Body of pancreas (tissue), 4 donors: ENCODE measurements at regions not wholly inside any gene's neighbourhood (a gene's known extent, or its start where the extent isn't known, plus 50 kb on each side); places are given as distances from the start of the nearest gene placed in this dataset.

Experiments used
- ATAC-seq: fragments of 150-250 bp; one replicate; pipeline ENCODE4 v1.9.1; 2016
- DNase-seq, 4 donors: peaks; one replicate each; pipeline ENCODE4 v3.0.0-alpha.2; 2019
- H3K27ac ChIP-seq, 4 donors: fragments of 200-600 bp; sonication (generic); 1 replicate in 3 of 4; 2 replicates in 1 of 4; pipeline versions ENCODE4 v1.5.1 to v1.6.1; 2016 to 2019; ENCODE audit warnings: mild to moderate bottlenecking in 1 of 4, mixed read lengths in 1 of 4, moderate library complexity in 1 of 4
- H3K27me3 ChIP-seq, 2 donors: fragments of 200-600 bp; sonication (generic); one replicate each; pipeline ENCODE4 v1.6.0; 2016; ENCODE audit warnings: mild to moderate bottlenecking in 1 of 2
- H3K36me3 ChIP-seq, 2 donors: fragments of 200-600 bp; sonication (generic); replicated peaks in 1 of 2; 2 replicates each; pipeline ENCODE4 v1.5.1; 2016; ENCODE audit warnings: low read depth in 2 of 2; ENCODE audit not compliant: insufficient read depth in 1 of 2
- H3K4me1 ChIP-seq: fragments of 200-600 bp; sonication (generic); one replicate; pipeline ENCODE4 v1.6.0; 2016
- H3K4me3 ChIP-seq, 2 donors: fragments of 200-600 bp; sonication (generic); 1 replicate in 1 of 2; 2 replicates in 1 of 2; pipeline ENCODE4 v1.5.1; 2016 to 2019
- H3K9me3 ChIP-seq, 3 donors: fragments of 200-600 bp; sonication (generic); 1 replicate in 2 of 3; 2 replicates in 1 of 3; pipeline ENCODE4 v1.5.1; 2016
- POLR2A ChIP-seq, 3 donors: fragments of 450-650 bp; IDR thresholded peaks; one replicate each; pipeline ENCODE4 v1.6.1; 2016; ENCODE audit warnings: antibody characterized with exemption in 3 of 3, mild to moderate bottlenecking in 2 of 3
- WGBS, 2 donors: methylation state at CpG; one replicate each; pipeline ENCODE4 v1.1.5; 2017; 5-methylcytosine and 5-hydroxymethylcytosine counted together
- intact Hi-C: fragments of 100-400 bp; cut with DNase I; formaldehyde crosslinking; loops from one replicate; pipeline ENCODE4 v1.15.1; 2023
- TF ChIP-seq, protein P1 (sequence below), 7 experiments: fragments of 450-650 bp in 4 of 7; fragments of 200-600 bp in 3 of 7; sonication (generic) in 3 of 7; IDR thresholded peaks; one replicate each; pipeline ENCODE4 v1.5.1; 2016 to 2019; ENCODE audit warnings: antibody characterized with exemption in 7 of 7

- no peak for TF ChIP-seq POLR2A (IDR thresholded peaks at IDR 0.05)
- TF ChIP-seq, protein P1, sequence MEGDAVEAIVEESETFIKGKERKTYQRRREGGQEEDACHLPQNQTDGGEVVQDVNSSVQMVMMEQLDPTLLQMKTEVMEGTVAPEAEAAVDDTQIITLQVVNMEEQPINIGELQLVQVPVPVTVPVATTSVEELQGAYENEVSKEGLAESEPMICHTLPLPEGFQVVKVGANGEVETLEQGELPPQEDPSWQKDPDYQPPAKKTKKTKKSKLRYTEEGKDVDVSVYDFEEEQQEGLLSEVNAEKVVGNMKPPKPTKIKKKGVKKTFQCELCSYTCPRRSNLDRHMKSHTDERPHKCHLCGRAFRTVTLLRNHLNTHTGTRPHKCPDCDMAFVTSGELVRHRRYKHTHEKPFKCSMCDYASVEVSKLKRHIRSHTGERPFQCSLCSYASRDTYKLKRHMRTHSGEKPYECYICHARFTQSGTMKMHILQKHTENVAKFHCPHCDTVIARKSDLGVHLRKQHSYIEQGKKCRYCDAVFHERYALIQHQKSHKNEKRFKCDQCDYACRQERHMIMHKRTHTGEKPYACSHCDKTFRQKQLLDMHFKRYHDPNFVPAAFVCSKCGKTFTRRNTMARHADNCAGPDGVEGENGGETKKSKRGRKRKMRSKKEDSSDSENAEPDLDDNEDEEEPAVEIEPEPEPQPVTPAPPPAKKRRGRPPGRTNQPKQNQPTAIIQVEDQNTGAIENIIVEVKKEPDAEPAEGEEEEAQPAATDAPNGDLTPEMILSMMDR (IDR thresholded peaks at IDR 0.05), result no peak
- H3K27me3 ChIP-seq, result no peaks in the 10 kb centered on the region
- H3K4me1 ChIP-seq, result no peaks in the 10 kb centered on the region
- H3K9me3 ChIP-seq, result no peaks in the 10 kb centered on the region
- no peak overlapping the region for H3K27ac ChIP-seq
- 79 to 84% methylated on average over 2 of the region's 2 CpGs for WGBS, 2 donors
- intact Hi-C loops, result no loop called here
- DNase-seq, result no peak
- H3K4me3 ChIP-seq, result no peak overlapping the region
- ATAC-seq, result no peak
- no peaks in the 10 kb centered on the region for H3K36me3 ChIP-seq
These were observed 1076.8 kb downstream of the TUSC7 start for GRCh38 chr3:117786349-117786748.

GRCh38 chr3:117788061-117788460 lies 1078.5 kb downstream of the TUSC7 start:
- TF ChIP-seq POLR2A (IDR thresholded peaks at IDR 0.05), result no peak
- TF ChIP-seq, protein P1 (IDR thresholded peaks at IDR 0.05), result no peak
- DNase-seq (peak; percentile 19 to 50 (median 35)), ATAC-seq (no peak)
- H3K27ac ChIP-seq, result no peak overlapping the region
- no peak overlapping the region for H3K4me3 ChIP-seq
- H3K9me3 ChIP-seq, result no peaks in the 10 kb centered on the region
- H3K4me1 ChIP-seq, result no peaks in the 10 kb centered on the region
- H3K27me3 ChIP-seq, result no peaks in the 10 kb centered on the region
- H3K36me3 ChIP-seq, result no peaks in the 10 kb centered on the region
- intact Hi-C loops, result no loop called here

GRCh38 chr3:117788506-117788905 lies 1078.9 kb downstream of the TUSC7 start:
- ATAC-seq (no peak), DNase-seq (no peak)
- intact Hi-C loops, result no loop called here
- H3K4me1 ChIP-seq, result no peaks in the 10 kb centered on the region
- no peak for TF ChIP-seq POLR2A (IDR thresholded peaks at IDR 0.05)
- TF ChIP-seq, protein P1 (IDR thresholded peaks at IDR 0.05), result no peak
- no peaks in the 10 kb centered on the region for H3K27me3 ChIP-seq
- no peak overlapping the region for H3K4me3 ChIP-seq
- H3K36me3 ChIP-seq, result no peaks in the 10 kb centered on the region
- no peak overlapping the region for H3K27ac ChIP-seq
- WGBS, 2 donors, result 75 to 81% methylated on average over 3 of the region's 3 CpGs
- H3K9me3 ChIP-seq, result no peaks in the 10 kb centered on the region

DNA sequence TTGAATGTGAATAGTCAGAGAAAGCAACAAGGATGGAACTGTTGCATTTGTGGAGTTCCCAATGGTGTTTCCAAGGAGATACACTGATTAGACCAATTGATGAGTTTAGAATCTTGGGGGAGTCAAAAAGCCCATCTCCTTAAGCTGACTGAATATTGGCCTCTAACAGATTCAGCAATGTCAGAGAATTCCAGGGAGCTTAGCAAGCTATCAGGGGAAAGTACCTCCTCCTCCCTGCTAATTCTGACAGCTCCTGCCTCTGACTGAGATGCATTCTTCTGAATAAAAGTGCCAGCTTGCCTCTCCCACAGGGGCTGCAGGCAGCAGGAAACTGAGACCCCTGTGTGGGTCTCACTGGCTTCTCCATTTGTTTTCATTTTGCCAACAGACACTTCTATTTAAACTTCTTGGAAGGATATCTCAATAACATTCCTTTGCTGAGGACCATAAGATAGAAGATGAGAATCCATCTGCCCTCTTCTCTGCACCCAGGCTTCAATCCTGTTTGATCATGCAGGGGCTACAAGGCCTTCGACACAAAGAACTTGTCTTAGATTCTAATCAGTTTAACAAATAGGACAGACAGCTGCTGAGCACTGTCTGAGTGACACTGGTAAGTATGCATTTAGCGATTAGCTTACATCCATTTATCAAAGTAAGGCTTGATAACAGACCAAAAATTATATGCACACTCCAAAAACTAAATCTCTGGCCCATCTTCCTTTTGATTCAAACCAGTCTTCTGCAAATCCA lies 1080.8 kb downstream of the TUSC7 start:
- TF ChIP-seq, protein P1 (IDR thresholded peaks at IDR 0.05), result no peak
- no peak for TF ChIP-seq POLR2A (IDR thresholded peaks at IDR 0.05)
- H3K27me3 ChIP-seq, result no peaks in the 10 kb centered on the region
- H3K4me1 ChIP-seq, result no peaks in the 10 kb centered on the region
- no peaks in the 10 kb centered on the region for H3K36me3 ChIP-seq
- DNase-seq (no peak), ATAC-seq (no peak)
- H3K4me3 ChIP-seq, result no peak overlapping the region
- intact Hi-C loops, result no loop called here
- no peaks in the 10 kb centered on the region for H3K9me3 ChIP-seq
- WGBS, 2 donors, result 51 to 58% methylated on average over 2 of the region's 2 CpGs
- no peak overlapping the region for H3K27ac ChIP-seq
